Osteocyte (in vitro differentiated cells): ENCODE measurements at regions not wholly inside any gene's neighbourhood (a gene's known extent, or its start where the extent isn't known, plus 50 kb on each side); places are given as distances from the start of the nearest gene placed in this dataset.

Experiments used
- DNase-seq: peaks from one replicate; pipeline ENCODE4 v3.0.0; 2021; ENCODE audit warnings: mixed read lengths; ENCODE audit not compliant: unreplicated experiment; ENCODE audit errors: extremely low spot score
- H3K27ac Mint-ChIP-seq: one replicate; pipeline ENCODE4 v1.8.0; 2021; ENCODE audit warnings: mild to moderate bottlenecking, mixed read lengths; ENCODE audit not compliant: unreplicated experiment
- H3K27me3 Mint-ChIP-seq: one replicate; pipeline ENCODE4 v1.8.0; 2021; ENCODE audit warnings: mixed read lengths; ENCODE audit not compliant: unreplicated experiment
- H3K36me3 Mint-ChIP-seq: one replicate; pipeline ENCODE4 v1.8.0; 2021; ENCODE audit warnings: mixed read lengths; ENCODE audit not compliant: unreplicated experiment
- H3K4me1 Mint-ChIP-seq: one replicate; pipeline ENCODE4 v1.8.0; 2021; ENCODE audit warnings: mixed read lengths; ENCODE audit not compliant: unreplicated experiment
- H3K4me3 Mint-ChIP-seq: one replicate; pipeline ENCODE4 v1.8.0; 2021; ENCODE audit warnings: mild to moderate bottlenecking, moderate library complexity, mixed read lengths; ENCODE audit not compliant: unreplicated experiment
- H3K9me3 Mint-ChIP-seq: one replicate; pipeline ENCODE4 v1.8.0; 2021; ENCODE audit warnings: mixed read lengths; ENCODE audit not compliant: unreplicated experiment
- CTCF ChIP-seq: fragments of 200-600 bp; sonication (generic); IDR thresholded peaks from 2 replicates; pipeline ENCODE4 v1.5.0; 2021; ENCODE audit warnings: antibody characterized with exemption, mild to moderate bottlenecking, moderate library complexity

GRCh38 chr5:175211956-175212756 is 231.8 kb downstream of the DRD1 start:
- DNase-seq = no peak
- H3K4me3 Mint-ChIP-seq = no peak overlapping the region
- no peaks in the 10 kb centered on the region for H3K4me1 Mint-ChIP-seq
- H3K27me3 Mint-ChIP-seq = no peaks in the 10 kb centered on the region
- H3K36me3 Mint-ChIP-seq = no peaks in the 10 kb centered on the region
- peaks cover 5% of the 10 kb centered on the region for H3K9me3 Mint-ChIP-seq
- H3K27ac Mint-ChIP-seq = no peak overlapping the region
- TF ChIP-seq CTCF = no peak

GRCh38 chr5:175207321-175208040 is 236.5 kb downstream of the DRD1 start:
- no peaks in the 10 kb centered on the region for H3K27me3 Mint-ChIP-seq
- no peak overlapping the region for H3K27ac Mint-ChIP-seq
- H3K4me1 Mint-ChIP-seq = no peaks in the 10 kb centered on the region
- H3K4me3 Mint-ChIP-seq = no peak overlapping the region
- no peak for DNase-seq
- peaks cover 4% of the 10 kb centered on the region for H3K9me3 Mint-ChIP-seq
- TF ChIP-seq CTCF = no peak
- H3K36me3 Mint-ChIP-seq = no peaks in the 10 kb centered on the region

GRCh38 chr5:175206669-175207068 is 237.3 kb downstream of the DRD1 start:
- H3K27ac Mint-ChIP-seq = no peak overlapping the region
- no peaks in the 10 kb centered on the region for H3K36me3 Mint-ChIP-seq
- no peaks in the 10 kb centered on the region for H3K4me1 Mint-ChIP-seq
- no peak for DNase-seq
- no peak for TF ChIP-seq CTCF
- no peaks in the 10 kb centered on the region for H3K9me3 Mint-ChIP-seq
- no peak overlapping the region for H3K4me3 Mint-ChIP-seq
- no peaks in the 10 kb centered on the region for H3K27me3 Mint-ChIP-seq

GRCh38 chr5:175202463-175203068 is 241.4 kb downstream of the DRD1 start:
- peaks cover 9% of the 10 kb centered on the region for H3K9me3 Mint-ChIP-seq
- no peak overlapping the region for H3K27ac Mint-ChIP-seq
- no peaks in the 10 kb centered on the region for H3K4me1 Mint-ChIP-seq
- no peaks in the 10 kb centered on the region for H3K36me3 Mint-ChIP-seq
- TF ChIP-seq CTCF = no peak
- no peaks in the 10 kb centered on the region for H3K27me3 Mint-ChIP-seq
- no peak for DNase-seq
- H3K4me3 Mint-ChIP-seq = no peak overlapping the region

GRCh38 chr5:175201393-175201792 is 242.6 kb downstream of the DRD1 start:
- no peaks in the 10 kb centered on the region for H3K36me3 Mint-ChIP-seq
- no peak for TF ChIP-seq CTCF
- peaks cover 9% of the 10 kb centered on the region for H3K9me3 Mint-ChIP-seq
- no peak overlapping the region for H3K27ac Mint-ChIP-seq
- no peak for DNase-seq
- H3K4me3 Mint-ChIP-seq = no peak overlapping the region
- no peaks in the 10 kb centered on the region for H3K27me3 Mint-ChIP-seq
- no peaks in the 10 kb centered on the region for H3K4me1 Mint-ChIP-seq
